K562 (cell line): ENCODE measurements at regions not wholly inside any gene's neighbourhood (a gene's known extent, or its start where the extent isn't known, plus 50 kb on each side); places are given as distances from the start of the nearest gene placed in this dataset.

Experiments
- ATAC-seq: fragments of 200-7000 bp; cut with Tn5 transposase; 3 replicates; pipeline ENCODE4 v1.9.1; 2020; ENCODE audit warnings: moderate library complexity
- BruUV-seq: library from RNA; stranded (reverse); fragments of 400-500 nt; replicated peaks from 2 replicates; lab custom pipeline; 2021; lab: Mats Ljungman, UMichigan
- CTCF ChIA-PET: fragments of 300-600 bp; formaldehyde crosslinking; extraction: SDS; loops from one replicate; lab custom pipeline; 2021; ENCODE audit warnings: low intra/inter-chr PET ratio; lab: Yijun Ruan, JAX
- POLR2A ChIA-PET: fragments of 300-600, 350-650 bp; sonication (Branson Sonifier 250); formaldehyde crosslinking; extraction: SDS; loops from one replicate; lab custom pipeline; 2021; ENCODE audit warnings: antibody characterized with exemption, inconsistent platforms; lab: Yijun Ruan, JAX
- DNase-seq, 4 experiments: peaks; one replicate each; pipeline versions ENCODE4 v3.0.0 to v3.0.0-alpha.2; 2011 to 2018; ENCODE audit warnings: low spot score in 3 of 4, mixed read lengths in 3 of 4; ENCODE audit errors: extremely low read depth in 1 of 4
- FAIRE-seq: peaks from 2 replicates; lab custom pipeline; 2011; peaks lifted over from hg19 to GRCh38; lab: Jason Lieb, UNC
- H2AFZ ChIP-seq: 2 replicates; pipeline ENCODE4 v1.6.0; 2011; ENCODE audit warnings: low read depth, low read length, control low read depth, inconsistent platforms
- H3K27ac ChIP-seq: fragments of 200-600 bp; 3 replicates; pipeline ENCODE4 v1.8.0; 2011; ENCODE audit warnings: low read depth, mild to moderate bottlenecking, control low read depth, inconsistent platforms, low read length, moderate library complexity, mixed read lengths; ENCODE audit errors: extremely low read depth
- H3K27me3 ChIP-seq, 2 experiments: fragments of 300-600 bp in 1 of 2; 2 replicates in 1 of 2; 3 replicates in 1 of 2; pipeline versions ENCODE4 v1.6.0 to v1.8.0; 2011; ENCODE audit warnings: inconsistent platforms in 2 of 2, low read length in 2 of 2, mild to moderate bottlenecking in 1 of 2, mixed read lengths in 1 of 2, moderate library complexity in 1 of 2; ENCODE audit not compliant: control insufficient read depth in 2 of 2, insufficient read depth in 2 of 2
- H3K36me3 ChIP-seq: fragments of 300-600 bp; 3 replicates; pipeline ENCODE4 v1.8.0; 2011; ENCODE audit warnings: mild to moderate bottlenecking, low read length, inconsistent platforms; ENCODE audit not compliant: control insufficient read depth, insufficient read depth
- H3K4me1 ChIP-seq, 2 experiments: fragments of 200-600 bp in 1 of 2; replicated peaks in 1 of 2; 2 replicates in 1 of 2; 3 replicates in 1 of 2; pipeline versions ENCODE4 v1.5.1 to v1.8.0; 2011; ENCODE audit warnings: inconsistent platforms in 2 of 2, low read length in 2 of 2, mild to moderate bottlenecking in 1 of 2, mixed read lengths in 1 of 2, moderate library complexity in 1 of 2; ENCODE audit not compliant: control insufficient read depth in 2 of 2, insufficient read depth in 2 of 2
- H3K4me2 ChIP-seq: 2 replicates; pipeline ENCODE4 v1.6.1; 2011; ENCODE audit warnings: low read length, control low read depth, inconsistent platforms, mixed read lengths; ENCODE audit not compliant: insufficient read depth
- H3K4me3 ChIP-seq: fragments of 200-600 bp; sonication (generic), shearing (Covaris generic); 2 replicates; pipeline ENCODE4 v1.5.1; 2016; ENCODE audit warnings: control low read depth, inconsistent platforms
- H3K79me2 ChIP-seq: fragments of 200-600 bp; 3 replicates; pipeline ENCODE4 v1.8.0; 2011; ENCODE audit warnings: low read length, inconsistent platforms; ENCODE audit not compliant: control insufficient read depth, insufficient read depth
- H3K9ac ChIP-seq, 2 experiments: 2 replicates each; pipeline versions ENCODE4 v1.6.0 to v1.6.1; 2011; ENCODE audit warnings: low read depth in 2 of 2, low read length in 2 of 2, control low read depth in 1 of 2, inconsistent platforms in 1 of 2, mild to moderate bottlenecking in 1 of 2, mixed read lengths in 1 of 2; ENCODE audit not compliant: insufficient read depth in 1 of 2
- H3K9me1 ChIP-seq: one replicate; pipeline ENCODE4 v1.6.0; 2011; ENCODE audit warnings: inconsistent platforms, mild to moderate bottlenecking, low read length, moderate library complexity; ENCODE audit not compliant: control insufficient read depth, insufficient read depth
- H3K9me3 ChIP-seq: replicated peaks from 2 replicates; pipeline ENCODE4 v1.5.1; 2011; ENCODE audit warnings: low read depth, low read length, inconsistent platforms; ENCODE audit not compliant: control insufficient read depth, insufficient read depth
- H4K20me1 ChIP-seq: replicated peaks from 2 replicates; pipeline ENCODE4 v1.6.1; 2011; ENCODE audit warnings: low read length, inconsistent platforms, mixed read lengths; ENCODE audit not compliant: control insufficient read depth, insufficient read depth
- BHLHE40 ChIP-seq: IDR thresholded peaks from 2 replicates; pipeline ENCODE4 v1.6.1; 2011; ENCODE audit warnings: low read length, improper control_type of control experiment
- FOS ChIP-seq: IDR thresholded peaks from 3 replicates; pipeline ENCODE4 v1.6.1; 2011; ENCODE audit not compliant: insufficient read length; ENCODE audit errors: extremely low read depth
- GABPB2 ChIP-seq: fragments of 250-450 bp; sonication (Bioruptor Pico); conservative IDR thresholded peaks from 2 replicates; pipeline ENCODE4 v1.5.1; 2021; ENCODE audit warnings: mild to moderate bottlenecking
- MTA3 ChIP-seq: fragments of 450-650 bp; formaldehyde crosslinking; IDR thresholded peaks from 2 replicates; pipeline ENCODE4 v1.6.1; 2017; ENCODE audit warnings: mild to moderate bottlenecking, borderline replicate concordance
- NFIC ChIP-seq: fragments of 450-650 bp; IDR thresholded peaks from 2 replicates; pipeline ENCODE4 v1.6.1; 2017; ENCODE audit warnings: mild to moderate bottlenecking, inconsistent platforms
- NFIX ChIP-seq: fragments of 250-450 bp; sonication (Bioruptor Pico); IDR thresholded peaks from 2 replicates; pipeline ENCODE4 v1.4.0; 2020; ENCODE audit warnings: low read depth, mild to moderate bottlenecking, moderate library complexity
- USF1 ChIP-seq: sonication (generic); formaldehyde crosslinking; IDR thresholded peaks from 2 replicates; pipeline ENCODE4 v1.9.0; 2022; ENCODE audit warnings: mild to moderate bottlenecking, missing genetic modification reagents
- USF2 ChIP-seq: sonication (generic); formaldehyde crosslinking; IDR thresholded peaks from 2 replicates; pipeline ENCODE4 v1.5.0; 2020; ENCODE audit warnings: missing genetic modification reagents
- ZNF76 ChIP-seq: fragments of 250-450 bp; sonication (Bioruptor Pico); IDR thresholded peaks from 2 replicates; pipeline ENCODE4 v1.4.0; 2020; ENCODE audit warnings: mild to moderate bottlenecking, moderate library complexity, borderline replicate concordance
- WGBS: fragments of 100-300 bp; shearing (Covaris generic); methylation state at CpG from one replicate; pipeline ENCODE4 v1.1.6; 2016; ENCODE audit warnings: low coverage, mixed read lengths; ENCODE audit not compliant: insufficient coverage; ENCODE audit errors: missing lambda C conversion rate; 5-methylcytosine and 5-hydroxymethylcytosine counted together
- in situ Hi-C: fragments of 300-500 bp; cut with MboI; formaldehyde crosslinking; loops from 4 replicates; pipeline ENCODE4 v1.15.0; 2018; ENCODE audit warnings: inconsistent platforms, mixed read lengths
- intact Hi-C: fragments of 100-400 bp; cut with micrococcal nuclease; formaldehyde crosslinking; loops from 2 replicates; pipeline ENCODE4 v1.14.2; 2022
- TF ChIP-seq, protein P1 (sequence below), 3 experiments: IDR thresholded peaks in 2 of 3; conservative IDR thresholded peaks in 1 of 3; 2 replicates each; pipeline ENCODE4 v1.5.1; 2011 to 2012; ENCODE audit warnings: low read length in 3 of 3, mild to moderate bottlenecking in 3 of 3, control low read depth in 2 of 3, improper control_type of control experiment in 1 of 3, inconsistent platforms in 1 of 3, low read depth in 1 of 3, mixed read lengths in 1 of 3, moderate library complexity in 1 of 3; ENCODE audit not compliant: insufficient read depth in 2 of 3
- TF ChIP-seq, protein P2 (sequence below): sonication (generic); formaldehyde crosslinking; IDR thresholded peaks from 2 replicates; pipeline ENCODE4 v1.8.0; 2022; ENCODE audit warnings: mild to moderate bottlenecking, missing genetic modification reagents

- Histone ChIP-seq H3K4me1 (no peaks in the 10 kb centered on the region; a peak in 1 of 5 replicates), H3K4me2 (no peak overlapping the region), H4K20me1 (0 out of 2 replicates have a peak, but pooled peaks cover 4% of the 10 kb centered on the region), H3K27ac (no peak overlapping the region), H3K4me3 (no peak overlapping the region), H2AFZ (no peak overlapping the region), H3K27me3 (no peaks in the 10 kb centered on the region; a peak in 1 of 5 replicates), H3K9me1 (no peaks in the 10 kb centered on the region), H3K79me2 (no peaks in the 10 kb centered on the region), H3K9me3 (no peaks in the 10 kb centered on the region), H3K36me3 (no peaks in the 10 kb centered on the region), H3K9ac (no peak overlapping the region)
- intact Hi-C loops, result no loop called here
- TF ChIP-seq MTA3 (no peak), ZNF76 (no peak), USF1 (CRISPR knock-in tag) (peak; percentile 35; the same call in 1 of the 2 replicates), FOS (no peak), USF2 (CRISPR knock-in tag) (peak; percentile 42), NFIX (CRISPR knock-in tag) (peak; percentile 73), BHLHE40 (0 out of 2 replicates have a peak, but pooled peaks have one; percentile 22), GABPB2 (no peak), NFIC (peak; percentile 91)
- TF ChIP-seq, protein P1, sequence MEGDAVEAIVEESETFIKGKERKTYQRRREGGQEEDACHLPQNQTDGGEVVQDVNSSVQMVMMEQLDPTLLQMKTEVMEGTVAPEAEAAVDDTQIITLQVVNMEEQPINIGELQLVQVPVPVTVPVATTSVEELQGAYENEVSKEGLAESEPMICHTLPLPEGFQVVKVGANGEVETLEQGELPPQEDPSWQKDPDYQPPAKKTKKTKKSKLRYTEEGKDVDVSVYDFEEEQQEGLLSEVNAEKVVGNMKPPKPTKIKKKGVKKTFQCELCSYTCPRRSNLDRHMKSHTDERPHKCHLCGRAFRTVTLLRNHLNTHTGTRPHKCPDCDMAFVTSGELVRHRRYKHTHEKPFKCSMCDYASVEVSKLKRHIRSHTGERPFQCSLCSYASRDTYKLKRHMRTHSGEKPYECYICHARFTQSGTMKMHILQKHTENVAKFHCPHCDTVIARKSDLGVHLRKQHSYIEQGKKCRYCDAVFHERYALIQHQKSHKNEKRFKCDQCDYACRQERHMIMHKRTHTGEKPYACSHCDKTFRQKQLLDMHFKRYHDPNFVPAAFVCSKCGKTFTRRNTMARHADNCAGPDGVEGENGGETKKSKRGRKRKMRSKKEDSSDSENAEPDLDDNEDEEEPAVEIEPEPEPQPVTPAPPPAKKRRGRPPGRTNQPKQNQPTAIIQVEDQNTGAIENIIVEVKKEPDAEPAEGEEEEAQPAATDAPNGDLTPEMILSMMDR (IDR thresholded peaks at IDR 0.05 in 2 of 3, conservative IDR thresholded peaks at IDR 0.05 in 1 of 3; ENCODE audit: insufficient read depth in 2 of 3, low read depth in 1 of 3, low read length in 3 of 3), result peak in 1 of 3 experiments; percentile 6; a peak in 1 of 6 replicates
- TF ChIP-seq, protein P2, sequence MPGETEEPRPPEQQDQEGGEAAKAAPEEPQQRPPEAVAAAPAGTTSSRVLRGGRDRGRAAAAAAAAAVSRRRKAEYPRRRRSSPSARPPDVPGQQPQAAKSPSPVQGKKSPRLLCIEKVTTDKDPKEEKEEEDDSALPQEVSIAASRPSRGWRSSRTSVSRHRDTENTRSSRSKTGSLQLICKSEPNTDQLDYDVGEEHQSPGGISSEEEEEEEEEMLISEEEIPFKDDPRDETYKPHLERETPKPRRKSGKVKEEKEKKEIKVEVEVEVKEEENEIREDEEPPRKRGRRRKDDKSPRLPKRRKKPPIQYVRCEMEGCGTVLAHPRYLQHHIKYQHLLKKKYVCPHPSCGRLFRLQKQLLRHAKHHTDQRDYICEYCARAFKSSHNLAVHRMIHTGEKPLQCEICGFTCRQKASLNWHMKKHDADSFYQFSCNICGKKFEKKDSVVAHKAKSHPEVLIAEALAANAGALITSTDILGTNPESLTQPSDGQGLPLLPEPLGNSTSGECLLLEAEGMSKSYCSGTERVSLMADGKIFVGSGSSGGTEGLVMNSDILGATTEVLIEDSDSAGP, result no peak
- ATAC-seq (no peak), DNase-seq (no peak), FAIRE-seq (no peak)
- ChIA-PET CTCF (no interaction called here), POLR2A (interaction anchor here (0.9 to 1.1 kb wide), 2 partner anchors 11 to 12 kb away, joined by 3 read pairs; no protein-coding TSS in a partner anchor)
- in situ Hi-C loops, result loop anchor here (25.0 kb wide), 2 partner anchors 1049 to 1249 kb away; partner anchors contain the start of gene MN1
- 13% methylated on average over 14 of the region's 16 CpGs for WGBS
- no TSS peak for BruUV-seq
Measured at GRCh38 chr22:26763633-26764361, 106.4 kb downstream of the MIAT start.
